ENCODE measurements at regions not wholly inside any gene's neighbourhood (a gene's known extent, or its start where the extent isn't known, plus 50 kb on each side); places are given as distances from the start of the nearest gene placed in this dataset.

- TF ChIP-seq TRIM28 (IDR thresholded peaks at IDR 0.05; ENCODE audit: borderline replicate concordance, low read length) (no peak), HOXA7 (CRISPR knock-in tag; IDR thresholded peaks at IDR 0.05; ENCODE audit: borderline replicate concordance) (no peak)
Measured at GRCh38 chr4:128721896-128722295, 87.6 kb upstream of the JADE1 start.

Data from HEK293 (cell line).